GM19467 (cell line): ENCODE measurements at regions not wholly inside any gene's neighbourhood (a gene's known extent, or its start where the extent isn't known, plus 50 kb on each side); places are given as distances from the start of the nearest gene placed in this dataset.

ENCODE experiments used
- ATAC-seq: cut with Tn5 transposase; IDR thresholded peaks from one replicate; pipeline ENCODE4 v1.9.1; 2021; ENCODE audit warnings: mild to moderate bottlenecking, moderate library complexity; ENCODE audit not compliant: unreplicated experiment

DNA sequence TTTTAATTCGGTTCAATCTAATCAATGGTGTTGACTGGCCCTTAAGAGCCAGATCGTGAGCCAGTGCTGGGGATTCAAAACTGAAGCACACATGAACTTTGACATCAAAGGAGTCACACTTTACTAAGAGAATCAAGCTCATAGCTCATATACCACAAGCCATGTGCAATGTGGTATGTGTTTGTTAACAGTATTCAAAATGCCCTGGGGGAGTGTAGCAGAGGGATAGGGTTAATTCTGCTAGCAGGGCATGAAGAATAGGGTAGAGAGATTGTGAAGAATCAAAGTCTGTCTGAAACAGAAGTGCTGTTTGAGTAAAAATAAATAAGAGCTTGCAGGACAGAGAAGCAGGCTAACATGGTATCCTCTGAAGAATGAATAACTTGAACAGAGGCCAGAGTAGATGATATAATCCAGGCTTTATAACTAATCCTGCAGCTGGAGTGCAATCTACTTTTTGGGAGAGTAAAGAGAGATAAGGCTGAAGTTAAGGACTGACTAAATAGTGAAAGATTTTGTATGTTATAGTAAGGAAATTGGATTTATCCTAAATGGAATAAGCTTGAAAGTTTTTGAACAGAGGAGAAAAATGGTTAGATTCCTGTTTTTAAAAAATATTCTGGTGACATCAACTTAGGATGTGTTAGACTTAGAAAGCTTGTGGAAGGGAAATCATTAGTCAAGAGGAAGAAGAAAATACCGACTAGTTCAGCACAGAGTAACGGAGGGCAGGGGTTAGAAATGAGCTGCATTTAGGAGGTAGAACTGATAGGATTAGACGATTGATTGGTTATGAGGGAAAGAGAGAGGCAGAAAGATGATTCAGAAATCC lies 292.0 kb downstream of the NFKBIZ start:
- ATAC-seq, result no peak

DNA sequence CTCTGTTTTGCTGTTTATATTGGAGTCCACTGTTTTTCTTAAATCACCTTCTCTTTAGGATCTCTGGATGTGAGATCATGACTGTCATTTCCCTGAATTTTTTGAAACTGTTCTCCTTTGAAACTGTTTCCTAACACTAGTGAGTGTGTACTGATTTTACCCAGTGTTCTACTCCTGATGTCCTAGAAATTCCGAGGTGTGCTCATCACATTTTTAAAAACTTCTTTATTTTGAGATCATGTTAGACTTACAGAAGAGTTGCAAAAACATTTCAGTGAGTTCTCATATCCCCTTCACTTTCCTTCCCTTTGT lies 292.6 kb downstream of the NFKBIZ start:
- no peak for ATAC-seq

DNA sequence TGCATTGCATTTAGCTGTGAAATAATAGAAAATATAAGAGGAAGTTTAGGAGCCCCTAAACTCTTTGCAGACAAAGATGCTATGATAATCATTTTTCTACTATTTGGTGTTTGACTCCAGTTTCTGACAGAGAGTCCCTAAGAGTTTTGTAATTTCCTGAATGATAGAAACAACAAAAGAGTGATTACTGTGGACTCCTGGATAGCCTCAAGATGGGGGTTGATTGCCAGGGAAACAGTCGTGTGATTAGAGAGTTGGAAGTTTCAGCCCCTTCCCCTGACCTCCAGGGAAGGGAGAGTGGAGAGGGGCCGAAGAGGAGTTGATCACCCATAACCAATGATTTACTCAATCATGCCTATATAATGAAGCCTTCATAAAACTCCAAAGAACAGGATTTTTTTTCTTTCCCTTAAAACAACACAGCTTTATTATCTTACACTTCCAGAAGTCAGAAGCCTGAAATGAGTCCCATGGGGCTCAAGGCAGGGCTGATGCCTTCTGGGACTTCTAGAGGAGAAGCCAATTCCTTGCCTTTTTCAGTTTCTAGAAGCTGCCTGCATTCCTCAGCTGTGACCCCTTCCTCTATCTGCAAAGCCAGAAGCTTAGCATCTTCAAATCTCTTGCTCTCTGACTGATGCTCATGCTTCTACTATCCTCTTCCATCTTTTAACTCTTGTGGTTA lies 292.3 kb upstream of the ZPLD1 start:
- ATAC-seq, result no peak

DNA sequence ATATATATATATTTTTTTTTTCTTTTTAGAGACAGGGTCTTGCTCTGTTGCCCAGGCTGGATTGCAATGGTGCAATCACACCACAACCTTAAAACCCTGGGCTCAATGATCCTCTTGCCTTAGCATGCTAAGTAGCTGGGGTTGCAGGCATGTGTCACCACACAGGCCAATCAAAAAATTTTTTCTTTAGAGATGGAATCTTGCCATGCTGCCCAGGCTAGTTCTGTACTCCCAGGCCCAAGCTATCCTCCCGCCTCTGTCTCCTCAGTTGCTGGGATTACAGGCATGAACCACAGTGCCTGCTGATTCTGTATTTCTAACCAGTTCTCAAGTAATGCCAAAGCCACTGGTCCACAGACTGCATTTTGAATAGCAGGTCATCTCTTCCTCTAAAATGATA lies 291.3 kb upstream of the ZPLD1 start:
- ATAC-seq, result no peak

DNA sequence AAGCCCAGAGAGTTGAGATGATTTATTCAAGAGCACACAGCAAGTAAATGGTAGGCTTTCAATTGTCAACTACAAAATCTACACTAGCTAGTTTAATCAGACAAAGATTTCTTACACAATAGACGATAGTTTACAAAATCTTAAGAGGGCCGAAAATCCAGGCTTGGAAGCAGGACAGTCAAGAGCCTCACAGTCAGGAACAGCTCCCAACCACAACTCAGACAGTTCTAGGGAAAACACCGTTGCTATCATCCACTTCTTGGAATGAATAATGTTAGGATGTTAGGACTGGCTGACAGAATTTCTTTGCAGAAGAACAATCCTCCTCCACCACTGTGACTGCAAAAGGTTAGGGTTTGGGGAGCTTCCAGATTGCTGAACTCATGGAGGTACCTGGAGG lies 290.8 kb upstream of the ZPLD1 start:
- no peak for ATAC-seq

DNA sequence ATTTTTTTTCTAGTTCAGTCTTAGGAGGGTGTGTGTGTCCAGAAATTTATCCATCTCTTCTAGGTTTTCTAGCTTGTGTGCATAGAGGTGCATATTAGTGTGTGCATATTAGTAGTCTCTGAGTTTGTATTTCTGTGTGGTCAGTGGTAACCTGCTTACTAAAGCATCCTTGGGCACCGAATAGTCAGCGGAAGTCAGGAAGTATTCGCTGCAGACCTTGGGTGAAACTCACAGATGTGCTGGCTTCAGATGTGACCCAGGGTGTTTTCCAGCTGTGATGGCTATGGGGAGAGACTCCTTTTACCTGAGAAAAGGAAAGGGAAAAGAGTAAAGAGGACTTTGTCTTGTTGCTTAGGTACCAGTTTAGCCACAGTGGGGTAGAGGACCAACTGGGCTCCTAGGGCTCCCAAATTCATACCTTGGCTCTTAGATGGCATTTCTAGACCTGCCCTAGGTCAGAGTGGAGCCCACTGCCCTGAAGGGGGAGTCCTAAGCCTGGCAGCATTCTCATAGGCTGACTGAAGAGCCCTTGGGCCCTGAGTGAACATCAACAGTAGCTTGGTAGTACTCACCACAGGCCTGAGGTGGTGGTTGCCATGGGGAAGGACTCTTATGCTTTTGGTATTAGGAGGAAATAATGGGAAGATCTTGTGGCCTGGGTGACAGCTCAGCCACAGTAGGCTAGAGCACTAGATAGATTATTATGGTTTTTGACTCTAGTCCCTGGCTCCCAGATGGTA lies 286.0 kb upstream of the ZPLD1 start:
- no peak for ATAC-seq

DNA sequence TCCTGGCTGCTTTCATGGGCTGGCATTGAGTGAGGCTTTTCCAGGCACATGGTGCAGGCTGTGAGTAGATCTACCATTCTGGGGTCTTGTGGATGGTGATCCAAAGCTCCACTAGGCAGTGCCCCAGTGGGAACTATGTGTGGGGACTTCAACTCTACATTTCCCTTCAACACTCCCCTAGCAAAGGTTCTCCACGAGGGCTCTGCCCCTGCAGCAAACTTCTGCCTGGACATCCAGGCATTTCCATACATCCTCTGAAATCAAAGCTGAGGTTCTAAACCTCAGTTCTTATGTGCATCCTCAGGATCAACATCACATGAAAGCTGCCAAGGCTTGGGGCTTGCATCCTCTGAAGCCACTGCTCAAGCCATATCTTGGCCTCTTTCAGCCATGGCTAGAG lies 282.9 kb upstream of the ZPLD1 start:
- no peak for ATAC-seq

DNA sequence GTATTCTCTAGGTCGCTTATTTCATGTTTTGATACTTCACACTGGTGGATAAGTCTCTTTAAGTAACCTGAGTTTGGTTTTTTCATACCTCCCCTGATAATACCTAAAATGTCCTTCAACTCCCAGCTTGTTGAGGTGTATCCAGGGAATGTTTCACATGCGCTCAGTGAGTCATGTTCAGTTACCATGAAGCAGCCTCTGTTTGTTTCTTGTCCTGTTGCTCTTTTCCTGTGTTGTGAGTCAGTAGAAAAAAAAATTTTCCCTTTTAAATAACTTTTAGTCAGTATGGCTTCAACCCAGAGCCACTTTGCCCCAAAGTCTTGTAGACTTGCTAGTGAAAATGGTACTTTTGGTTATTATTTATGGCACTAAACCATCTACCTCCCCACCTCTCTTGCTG lies 278.4 kb upstream of the ZPLD1 start:
- ATAC-seq, result no peak

DNA sequence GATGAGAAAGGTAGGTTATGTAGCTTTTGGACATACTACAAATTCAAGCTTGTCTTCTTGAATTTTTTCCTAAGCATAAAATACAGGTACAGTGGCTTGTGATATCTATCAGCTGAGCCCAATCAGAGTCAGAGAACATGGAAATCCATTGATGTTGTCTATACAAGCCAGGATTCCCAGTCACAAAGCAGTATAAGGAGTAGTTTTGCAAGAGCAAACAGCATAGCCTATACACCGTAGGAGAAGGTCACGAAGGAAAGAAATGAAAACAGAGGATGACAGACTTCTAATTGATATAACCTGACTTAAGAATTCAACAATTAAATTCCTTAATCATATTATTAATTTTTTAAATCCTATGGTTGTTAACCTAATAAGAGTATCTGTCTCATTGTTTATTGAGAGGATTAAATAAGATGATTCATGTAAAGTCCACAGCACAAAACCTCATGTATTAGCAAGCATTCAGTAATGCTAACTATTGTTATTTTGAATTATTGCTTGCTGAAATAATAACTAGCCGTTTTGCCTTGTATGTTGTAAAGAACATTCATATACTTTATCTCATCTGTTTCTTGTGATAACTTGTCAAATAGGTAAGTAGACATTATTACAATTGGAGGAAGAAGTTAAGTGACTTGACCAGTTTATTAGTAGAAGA lies 276.6 kb upstream of the ZPLD1 start:
- ATAC-seq, result no peak

DNA sequence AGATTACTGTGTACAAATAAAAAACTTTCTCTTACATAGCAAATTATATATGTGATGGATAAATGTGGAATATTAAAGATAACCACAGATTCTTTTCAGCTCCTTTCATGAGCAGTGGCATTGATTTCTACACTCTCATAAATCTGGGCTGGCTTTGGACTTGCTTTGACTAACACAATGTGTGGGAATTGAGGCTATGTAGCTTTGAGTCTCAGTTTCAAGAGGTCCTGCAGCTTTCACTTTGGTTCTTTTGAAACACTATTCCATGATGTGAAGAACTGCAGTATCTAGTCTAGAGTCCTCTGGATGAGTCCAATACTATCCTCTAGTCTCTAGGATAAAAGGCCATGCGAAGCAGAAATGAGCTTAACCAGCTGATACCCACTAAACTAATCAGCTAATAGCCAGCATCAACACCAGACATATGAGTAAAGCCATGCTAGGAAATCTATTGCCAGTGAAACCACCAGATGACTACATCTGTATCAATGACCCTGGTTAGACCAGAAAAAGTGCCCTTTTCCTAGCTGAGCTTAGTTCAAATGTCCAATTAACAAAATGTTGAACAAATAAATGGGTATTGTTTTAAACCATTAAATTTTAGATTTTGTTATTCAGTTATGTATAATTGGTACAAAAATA lies 274.9 kb upstream of the ZPLD1 start:
- no peak for ATAC-seq

DNA sequence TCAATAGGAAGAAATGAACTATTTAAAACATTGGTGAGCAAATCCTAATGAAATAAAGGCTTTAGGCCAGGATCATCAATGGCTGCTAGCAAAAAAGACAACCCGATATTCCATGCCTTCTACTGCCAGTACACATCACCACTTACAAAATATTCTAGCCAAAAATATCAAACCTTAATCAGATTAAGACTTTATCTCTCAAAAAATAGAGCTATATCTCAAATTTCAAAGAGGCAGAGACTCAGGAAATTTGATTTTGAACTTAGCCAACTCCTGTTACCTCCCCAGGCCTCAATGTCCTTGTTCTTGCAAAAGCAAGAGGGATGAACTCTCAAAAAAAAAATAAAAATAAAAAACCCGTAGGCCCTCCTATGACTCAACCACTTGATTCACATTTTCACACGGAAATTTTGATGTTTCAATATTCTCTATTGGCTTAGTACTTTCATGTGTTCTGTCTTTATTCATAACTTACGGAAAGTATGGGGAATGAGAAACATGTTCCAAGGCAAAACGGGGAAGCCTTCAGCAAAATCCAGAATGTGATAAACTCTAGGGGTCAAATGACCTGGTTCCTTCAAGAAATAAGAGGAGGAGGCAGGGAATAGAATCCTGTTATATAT lies 273.3 kb upstream of the ZPLD1 start:
- no peak for ATAC-seq

DNA sequence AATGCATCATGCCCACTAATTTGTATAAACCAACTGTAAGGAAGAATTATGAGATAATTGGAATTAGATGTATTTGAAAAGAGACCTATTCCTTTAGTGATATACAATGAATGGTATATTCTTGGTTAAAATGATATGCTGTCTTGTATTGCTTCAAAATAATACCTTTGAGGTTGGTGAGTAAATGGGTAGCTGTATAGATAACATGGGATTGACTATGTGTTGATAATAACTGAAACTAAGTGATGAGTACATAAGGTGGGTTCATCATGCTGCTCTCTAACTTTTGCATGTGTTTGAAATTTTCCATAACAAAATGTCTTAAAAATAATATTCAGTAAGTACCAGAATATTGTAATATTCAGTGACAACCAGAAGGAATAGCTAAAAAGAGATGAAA lies 272.6 kb upstream of the ZPLD1 start:
- no peak for ATAC-seq

DNA sequence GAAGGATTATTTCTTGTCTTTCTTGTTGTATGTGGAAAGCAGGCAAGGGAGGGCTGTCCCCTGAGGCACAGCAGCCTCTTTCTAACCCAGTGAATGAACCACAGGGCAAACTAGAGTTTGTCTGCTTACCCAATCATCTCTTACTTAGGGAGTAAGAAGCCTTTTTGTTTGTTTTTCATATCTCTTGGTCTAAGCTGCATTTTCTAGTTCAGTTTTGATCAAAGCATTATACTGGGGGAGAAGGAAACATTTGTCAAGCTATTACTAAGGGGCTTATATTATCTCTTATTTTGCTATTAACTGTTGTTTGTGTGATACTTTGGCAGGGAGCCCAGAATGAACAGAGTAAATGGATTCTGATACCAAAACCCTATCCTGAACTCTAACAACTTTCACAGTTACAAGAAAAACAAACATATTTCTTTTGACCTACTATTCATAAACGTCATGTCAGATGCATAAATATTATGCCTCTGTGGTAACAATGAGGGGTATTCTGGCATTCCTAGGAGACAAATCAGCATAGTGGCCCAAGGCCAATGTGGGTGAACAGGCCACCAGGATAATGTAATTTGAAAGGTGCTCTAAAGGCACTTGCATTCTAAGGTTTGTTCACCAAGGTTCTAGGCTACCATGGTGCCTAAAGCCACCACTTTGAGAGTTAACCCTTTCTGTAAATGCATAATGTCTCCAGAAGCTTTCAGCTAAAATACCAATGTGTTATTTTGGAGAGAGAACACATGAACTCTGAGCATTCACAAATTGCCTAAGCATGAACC lies 271.6 kb upstream of the ZPLD1 start:
- ATAC-seq, result no peak

DNA sequence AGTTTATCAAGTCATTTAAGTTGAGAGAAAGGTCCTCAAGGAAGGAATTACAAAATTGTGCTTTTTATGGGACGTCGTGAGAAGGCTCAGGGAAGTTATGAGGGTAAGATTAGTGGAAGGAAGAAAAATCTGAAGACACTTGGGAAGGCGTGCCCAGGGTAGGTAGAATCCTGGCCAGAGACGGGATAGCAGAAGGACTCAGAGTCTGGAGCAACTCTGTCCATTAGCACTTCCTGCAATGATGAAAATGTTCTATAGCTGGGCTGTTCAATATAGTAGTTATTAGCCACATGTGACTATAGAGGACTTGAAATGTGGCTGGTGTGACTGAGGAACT lies 271.0 kb upstream of the ZPLD1 start:
- no peak for ATAC-seq

DNA sequence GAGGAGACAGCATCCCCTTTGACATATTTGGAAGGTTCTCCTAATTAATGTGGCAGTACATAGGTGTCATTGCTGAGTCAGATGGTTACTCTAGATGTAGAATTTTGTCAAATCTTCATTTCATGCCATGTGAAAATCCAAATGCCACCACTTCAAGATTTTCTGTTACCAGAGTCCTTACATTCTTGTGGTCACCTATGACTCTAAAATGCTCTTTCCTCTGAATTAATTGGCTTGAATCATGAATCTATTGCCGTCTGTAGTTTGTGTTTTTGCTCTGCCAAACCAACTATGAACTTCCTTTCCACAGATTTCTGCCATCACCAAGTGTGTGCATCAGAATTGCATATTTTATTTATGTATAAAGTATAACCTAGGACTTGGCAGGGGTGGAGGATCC lies 269.4 kb upstream of the ZPLD1 start:
- ATAC-seq, result no peak

DNA sequence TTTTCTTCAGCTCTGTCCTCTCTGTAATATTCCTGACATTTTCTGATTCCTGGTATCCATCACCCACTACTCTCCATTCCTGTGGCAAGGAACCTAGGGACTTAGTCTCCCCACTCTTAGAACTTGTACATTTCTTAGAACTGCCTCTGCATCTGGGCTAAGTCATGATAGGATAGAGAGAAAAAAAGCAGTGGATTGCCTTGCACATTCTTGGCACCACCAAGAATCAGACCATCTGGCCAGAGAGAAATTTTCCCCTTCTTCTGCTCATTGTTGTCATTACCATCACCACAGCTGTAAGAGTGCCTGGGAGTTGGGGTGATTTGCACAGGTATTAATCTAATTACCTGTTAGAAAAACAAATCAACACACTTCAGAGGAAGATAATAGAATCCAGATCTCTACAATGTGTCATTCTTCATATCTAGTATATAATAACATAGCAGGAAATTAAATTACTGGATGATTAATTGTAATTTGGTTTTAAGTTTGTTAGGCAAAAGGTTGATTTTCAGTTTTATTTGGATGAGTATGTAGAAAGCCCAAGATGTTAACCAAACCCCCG lies 264.8 kb upstream of the ZPLD1 start:
- no peak for ATAC-seq

DNA sequence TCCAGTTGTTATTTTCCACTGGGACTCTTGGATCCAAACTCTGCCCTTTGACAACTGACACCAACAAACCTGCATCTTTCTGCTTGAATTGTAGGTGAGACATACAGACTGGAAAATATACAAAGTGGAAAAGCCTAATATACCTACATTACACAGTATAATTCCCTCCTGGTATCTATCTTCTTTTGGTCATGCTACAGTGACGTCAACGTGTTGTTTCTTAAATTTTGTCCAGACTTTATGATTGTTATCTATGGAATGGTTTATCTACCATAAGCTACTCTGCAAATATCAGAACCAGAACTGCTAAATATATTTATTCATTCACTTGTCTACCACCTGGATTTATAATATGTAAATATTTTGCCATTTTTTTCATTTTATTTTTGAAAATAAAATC lies 264.3 kb upstream of the ZPLD1 start:
- no peak for ATAC-seq

DNA sequence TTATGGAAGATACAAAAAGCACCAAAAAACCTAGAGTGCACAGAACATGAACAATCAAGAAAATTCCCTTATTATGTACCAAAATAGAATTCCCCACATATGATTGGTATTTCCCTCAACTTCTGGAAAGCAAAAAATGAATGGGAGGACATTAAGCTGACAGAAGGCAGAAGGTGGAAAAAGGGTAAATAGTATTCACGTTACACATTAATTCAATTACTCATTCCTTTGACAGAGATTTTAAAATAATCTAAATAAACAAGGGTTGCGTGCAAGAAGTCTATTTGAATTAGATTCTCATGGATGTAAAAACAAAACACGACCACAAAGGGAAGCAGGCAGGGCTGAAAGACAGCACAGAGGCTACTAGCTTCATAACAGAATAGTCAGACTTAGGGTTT lies 260.5 kb upstream of the ZPLD1 start:
- no peak for ATAC-seq

DNA sequence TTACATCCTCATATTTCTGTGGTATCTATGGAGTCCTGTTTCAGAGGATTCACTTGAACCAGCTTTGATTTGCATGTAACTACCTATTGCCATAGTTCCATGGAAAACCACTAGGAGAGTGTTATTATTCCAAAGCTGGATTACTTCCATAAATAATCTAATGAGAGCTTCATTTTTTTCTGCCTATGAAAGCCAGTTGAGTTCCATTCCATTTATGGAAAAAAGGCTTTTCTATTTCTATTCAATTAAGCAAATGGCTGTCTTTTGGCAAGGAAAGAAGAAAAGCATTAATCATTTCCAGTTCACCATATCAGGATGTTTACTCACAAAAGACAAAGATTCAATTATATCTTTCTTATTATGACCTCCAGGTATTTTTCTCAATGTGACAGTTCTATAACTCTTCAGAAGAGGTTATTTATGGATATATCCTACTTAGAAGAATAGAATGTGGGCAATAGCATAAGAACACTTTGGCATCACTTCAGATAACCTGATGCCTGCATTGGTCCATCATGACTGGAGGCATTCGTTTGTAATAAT lies 259.9 kb upstream of the ZPLD1 start:
- no peak for ATAC-seq
